ENCODE measurements at regions not wholly inside any gene's neighbourhood (a gene's known extent, or its start where the extent isn't known, plus 50 kb on each side); places are given as distances from the start of the nearest gene placed in this dataset.

DNA sequence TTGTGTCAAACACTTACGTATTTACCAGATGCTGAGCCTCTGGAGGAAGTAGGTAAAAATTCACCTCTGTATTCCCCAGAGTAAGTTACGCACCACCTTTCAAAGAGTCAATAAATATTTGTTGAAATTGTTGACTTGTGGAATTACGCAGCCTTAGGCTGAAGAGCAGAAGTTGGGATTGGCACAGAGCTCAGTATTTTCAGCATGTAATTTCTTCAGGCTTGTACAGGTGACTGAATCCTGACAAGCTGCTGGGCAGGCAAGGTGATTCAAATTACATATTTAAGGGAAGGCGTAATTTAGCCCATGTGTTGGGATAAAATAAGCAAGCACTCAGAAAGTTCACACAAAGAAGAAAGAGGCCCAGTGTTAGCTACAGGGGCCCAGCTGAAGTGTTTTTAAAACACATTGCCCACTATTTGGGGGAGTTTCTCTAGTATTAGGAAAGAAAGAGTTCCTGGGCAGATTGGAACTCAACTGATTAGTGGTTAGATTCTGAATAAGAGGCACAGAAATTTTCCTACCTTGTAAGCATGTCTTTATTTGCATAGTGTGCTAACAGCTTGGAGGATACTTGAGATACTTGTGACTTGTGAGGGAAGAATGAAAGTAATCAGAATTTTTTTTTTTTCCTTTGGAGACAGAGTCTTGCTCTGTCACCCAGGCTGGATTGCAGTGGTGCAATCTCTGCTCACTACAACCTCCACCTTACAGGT lies 165.3 kb upstream of the FBXL7 start:
- H4K20me1 ChIP-seq (ENCODE audit: insufficient read depth, low read length): no peaks in the 10 kb centered on the region
- no peaks in the 10 kb centered on the region for H3K79me2 ChIP-seq (ENCODE audit: low read length)
- no peak overlapping the region for H3K4me2 ChIP-seq (ENCODE audit: low read length)
- no peaks in the 10 kb centered on the region for H3K36me3 ChIP-seq (replicated peaks; ENCODE audit: low read depth, low read length)
- no peaks in the 10 kb centered on the region for H3K9me3 ChIP-seq (ENCODE audit: insufficient read depth, low read length)
- H3K27ac ChIP-seq (ENCODE audit: low read length): no peak overlapping the region
- H2AFZ ChIP-seq (ENCODE audit: low read depth, low read length): no peak overlapping the region
- no peaks in the 10 kb centered on the region for H3K27me3 ChIP-seq (ENCODE audit: low read depth, low read length)
- H3K4me1 ChIP-seq (ENCODE audit: low read length): no peaks in the 10 kb centered on the region
- H3K9ac ChIP-seq (ENCODE audit: low read length): no peak overlapping the region
- TF ChIP-seq, protein P1, sequence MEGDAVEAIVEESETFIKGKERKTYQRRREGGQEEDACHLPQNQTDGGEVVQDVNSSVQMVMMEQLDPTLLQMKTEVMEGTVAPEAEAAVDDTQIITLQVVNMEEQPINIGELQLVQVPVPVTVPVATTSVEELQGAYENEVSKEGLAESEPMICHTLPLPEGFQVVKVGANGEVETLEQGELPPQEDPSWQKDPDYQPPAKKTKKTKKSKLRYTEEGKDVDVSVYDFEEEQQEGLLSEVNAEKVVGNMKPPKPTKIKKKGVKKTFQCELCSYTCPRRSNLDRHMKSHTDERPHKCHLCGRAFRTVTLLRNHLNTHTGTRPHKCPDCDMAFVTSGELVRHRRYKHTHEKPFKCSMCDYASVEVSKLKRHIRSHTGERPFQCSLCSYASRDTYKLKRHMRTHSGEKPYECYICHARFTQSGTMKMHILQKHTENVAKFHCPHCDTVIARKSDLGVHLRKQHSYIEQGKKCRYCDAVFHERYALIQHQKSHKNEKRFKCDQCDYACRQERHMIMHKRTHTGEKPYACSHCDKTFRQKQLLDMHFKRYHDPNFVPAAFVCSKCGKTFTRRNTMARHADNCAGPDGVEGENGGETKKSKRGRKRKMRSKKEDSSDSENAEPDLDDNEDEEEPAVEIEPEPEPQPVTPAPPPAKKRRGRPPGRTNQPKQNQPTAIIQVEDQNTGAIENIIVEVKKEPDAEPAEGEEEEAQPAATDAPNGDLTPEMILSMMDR (IDR thresholded peaks at IDR 0.05; ENCODE audit: low read depth, low read length): no peak
- no peak for TF ChIP-seq EZH2phosphoT487 (IDR thresholded peaks at IDR 0.05; ENCODE audit: low read depth)
- H3K4me3 ChIP-seq (ENCODE audit: low read length): no peak overlapping the region

- no peaks in the 10 kb centered on the region for H3K79me2 ChIP-seq (ENCODE audit: low read length)
- H2AFZ ChIP-seq (ENCODE audit: low read depth, low read length): no peak overlapping the region
- H3K27me3 ChIP-seq (ENCODE audit: low read depth, low read length): no peaks in the 10 kb centered on the region
- no peaks in the 10 kb centered on the region for H3K9me3 ChIP-seq (ENCODE audit: insufficient read depth, low read length)
- no peak overlapping the region for H3K4me3 ChIP-seq (ENCODE audit: low read length)
- no peaks in the 10 kb centered on the region for H3K36me3 ChIP-seq (replicated peaks; ENCODE audit: low read depth, low read length)
- H3K9ac ChIP-seq (ENCODE audit: low read length): no peak overlapping the region
- TF ChIP-seq EZH2phosphoT487 (IDR thresholded peaks at IDR 0.05; ENCODE audit: low read depth): no peak
- TF ChIP-seq, protein P1 (IDR thresholded peaks at IDR 0.05; ENCODE audit: low read depth, low read length): no peak
- H4K20me1 ChIP-seq (ENCODE audit: insufficient read depth, low read length): no peaks in the 10 kb centered on the region
- H3K27ac ChIP-seq (ENCODE audit: low read length): no peak overlapping the region
- H3K4me2 ChIP-seq (ENCODE audit: low read length): no peak overlapping the region
- no peaks in the 10 kb centered on the region for H3K4me1 ChIP-seq (ENCODE audit: low read length)
These were observed 166.9 kb upstream of the FBXL7 start for GRCh38 chr5:15333091-15333490.

DNA sequence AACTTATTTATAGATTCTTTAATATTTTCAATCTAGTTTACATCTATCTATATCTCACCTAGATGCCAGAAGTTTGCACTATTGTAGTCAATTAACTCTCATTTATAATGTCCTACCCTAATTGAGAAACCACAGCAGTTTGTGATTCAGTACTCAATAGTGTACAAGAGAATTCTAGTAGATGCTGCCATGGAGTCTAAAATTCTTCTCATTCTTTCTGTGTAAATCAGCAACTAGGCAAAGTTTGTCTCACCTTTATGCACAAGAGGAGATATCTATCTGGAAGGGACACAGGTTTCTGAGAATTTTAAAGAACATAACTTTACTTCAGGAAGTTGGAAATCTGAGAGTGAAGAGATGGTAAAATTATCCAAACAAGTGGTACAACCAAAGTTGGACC lies 173.0 kb upstream of the FBXL7 start:
- H3K27me3 ChIP-seq (ENCODE audit: low read depth, low read length): no peaks in the 10 kb centered on the region
- no peaks in the 10 kb centered on the region for H4K20me1 ChIP-seq (ENCODE audit: insufficient read depth, low read length)
- no peak overlapping the region for H2AFZ ChIP-seq (ENCODE audit: low read depth, low read length)
- H3K27ac ChIP-seq (ENCODE audit: low read length): no peak overlapping the region
- no peaks in the 10 kb centered on the region for H3K9me3 ChIP-seq (ENCODE audit: insufficient read depth, low read length)
- H3K9ac ChIP-seq (ENCODE audit: low read length): no peak overlapping the region
- no peaks in the 10 kb centered on the region for H3K79me2 ChIP-seq (ENCODE audit: low read length)
- H3K36me3 ChIP-seq (replicated peaks; ENCODE audit: low read depth, low read length): no peaks in the 10 kb centered on the region
- TF ChIP-seq, protein P1 (IDR thresholded peaks at IDR 0.05; ENCODE audit: low read depth, low read length): no peak
- TF ChIP-seq EZH2phosphoT487 (IDR thresholded peaks at IDR 0.05; ENCODE audit: low read depth): no peak
- no peak overlapping the region for H3K4me3 ChIP-seq (ENCODE audit: low read length)
- H3K4me2 ChIP-seq (ENCODE audit: low read length): no peak overlapping the region
- H3K4me1 ChIP-seq (ENCODE audit: low read length): no peaks in the 10 kb centered on the region

DNA sequence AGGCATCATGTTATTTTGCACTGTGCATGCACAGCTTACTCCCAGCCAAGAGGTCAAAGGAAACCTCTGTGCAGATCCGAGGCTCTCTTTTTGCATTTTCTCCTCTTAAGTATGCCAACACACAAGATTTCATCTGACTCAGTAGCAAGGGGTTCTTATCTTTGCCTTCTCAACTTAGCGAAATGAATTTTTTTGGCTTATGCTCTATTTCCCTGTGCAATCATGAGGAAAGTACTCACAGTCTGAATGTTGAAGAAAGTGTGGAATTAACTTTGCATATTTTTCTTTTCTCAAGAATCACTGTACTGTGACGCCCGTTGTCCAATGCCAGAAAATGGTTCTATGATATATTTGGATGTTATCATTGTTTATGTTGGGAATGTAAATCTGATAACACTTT lies 173.5 kb upstream of the FBXL7 start:
- no peak overlapping the region for H3K27ac ChIP-seq (ENCODE audit: low read length)
- no peak overlapping the region for H3K4me3 ChIP-seq (ENCODE audit: low read length)
- no peaks in the 10 kb centered on the region for H3K36me3 ChIP-seq (replicated peaks; ENCODE audit: low read depth, low read length)
- no peaks in the 10 kb centered on the region for H3K9me3 ChIP-seq (ENCODE audit: insufficient read depth, low read length)
- no peaks in the 10 kb centered on the region for H3K79me2 ChIP-seq (ENCODE audit: low read length)
- H3K4me2 ChIP-seq (ENCODE audit: low read length): no peak overlapping the region
- H3K27me3 ChIP-seq (ENCODE audit: low read depth, low read length): no peaks in the 10 kb centered on the region
- no peak for TF ChIP-seq EZH2phosphoT487 (IDR thresholded peaks at IDR 0.05; ENCODE audit: low read depth)
- TF ChIP-seq, protein P1 (IDR thresholded peaks at IDR 0.05; ENCODE audit: low read depth, low read length): no peak
- H4K20me1 ChIP-seq (ENCODE audit: insufficient read depth, low read length): no peaks in the 10 kb centered on the region
- H3K9ac ChIP-seq (ENCODE audit: low read length): no peak overlapping the region
- no peak overlapping the region for H2AFZ ChIP-seq (ENCODE audit: low read depth, low read length)
- no peaks in the 10 kb centered on the region for H3K4me1 ChIP-seq (ENCODE audit: low read length)

All from OCI-LY3 (cell line).